ENCODE measurements at regions not wholly inside any gene's neighbourhood (a gene's known extent, or its start where the extent isn't known, plus 50 kb on each side); places are given as distances from the start of the nearest gene placed in this dataset.

DNA sequence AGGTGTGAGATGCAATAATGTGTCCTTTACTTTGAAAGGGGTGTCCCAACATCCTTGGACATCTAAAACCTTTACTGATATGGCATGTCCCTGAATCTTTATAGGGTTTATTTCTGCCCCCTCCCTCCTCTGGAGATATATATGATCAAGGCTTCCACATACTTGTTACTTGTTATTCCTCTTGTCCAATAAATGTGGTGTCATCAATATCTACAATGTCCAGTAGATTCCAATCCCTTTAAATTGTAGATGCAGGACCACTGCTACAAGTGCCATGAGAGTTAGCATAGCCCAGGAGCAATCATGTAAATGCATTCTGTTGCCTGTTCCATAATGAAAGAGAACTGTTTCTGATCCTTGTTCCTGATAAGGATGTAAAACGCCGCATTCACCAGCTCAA is 479.7 kb upstream of the MEIS1 start:
- no peak for DNase-seq (ENCODE audit: low spot score)
- no peaks in the 10 kb centered on the region for H3K36me3 ChIP-seq

DNA sequence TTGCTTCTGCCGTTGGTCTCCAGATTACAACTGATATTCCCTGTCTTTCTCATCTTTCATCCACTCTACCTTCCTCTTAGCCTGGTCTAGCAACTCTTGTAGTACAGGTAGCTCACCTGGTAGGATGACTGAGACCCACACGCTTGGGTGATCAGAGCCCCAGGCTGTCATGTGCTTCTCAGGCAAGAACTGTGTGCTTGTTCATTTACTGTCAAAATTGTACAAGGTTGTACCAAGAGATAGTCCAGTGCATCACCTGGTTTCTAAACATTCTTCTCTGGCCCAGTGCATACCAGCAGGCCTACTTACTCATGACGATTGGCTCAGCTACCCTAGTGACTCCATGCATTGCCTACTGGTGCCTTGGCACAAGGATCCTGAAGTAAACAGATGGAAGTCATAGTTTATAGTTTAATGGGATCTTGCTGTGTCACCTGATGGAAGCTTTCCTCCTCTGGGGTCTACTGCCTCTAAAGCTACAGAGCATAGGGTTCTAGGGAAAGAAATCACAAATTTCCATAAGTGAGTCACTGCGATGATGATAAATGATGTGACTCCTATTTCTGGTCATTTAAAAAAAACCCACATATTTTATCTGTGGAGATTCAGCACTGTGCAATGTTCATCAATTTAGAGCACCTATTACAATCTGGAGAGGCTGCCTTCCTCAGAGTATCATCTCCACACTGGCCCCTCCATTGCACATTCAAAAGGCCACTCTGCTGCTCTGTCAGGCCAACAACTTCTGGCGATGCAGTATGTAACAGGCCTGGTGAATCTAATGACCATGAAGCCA is 481.8 kb upstream of the MEIS1 start:
- no peaks in the 10 kb centered on the region for H3K36me3 ChIP-seq

More for the DNA sequence above, 479.7 kb upstream of the MEIS1 start:
- no peaks in the 10 kb centered on the region for H3K27me3 ChIP-seq
- H3K4me1 ChIP-seq = no peaks in the 10 kb centered on the region
- TF ChIP-seq, protein P1, sequence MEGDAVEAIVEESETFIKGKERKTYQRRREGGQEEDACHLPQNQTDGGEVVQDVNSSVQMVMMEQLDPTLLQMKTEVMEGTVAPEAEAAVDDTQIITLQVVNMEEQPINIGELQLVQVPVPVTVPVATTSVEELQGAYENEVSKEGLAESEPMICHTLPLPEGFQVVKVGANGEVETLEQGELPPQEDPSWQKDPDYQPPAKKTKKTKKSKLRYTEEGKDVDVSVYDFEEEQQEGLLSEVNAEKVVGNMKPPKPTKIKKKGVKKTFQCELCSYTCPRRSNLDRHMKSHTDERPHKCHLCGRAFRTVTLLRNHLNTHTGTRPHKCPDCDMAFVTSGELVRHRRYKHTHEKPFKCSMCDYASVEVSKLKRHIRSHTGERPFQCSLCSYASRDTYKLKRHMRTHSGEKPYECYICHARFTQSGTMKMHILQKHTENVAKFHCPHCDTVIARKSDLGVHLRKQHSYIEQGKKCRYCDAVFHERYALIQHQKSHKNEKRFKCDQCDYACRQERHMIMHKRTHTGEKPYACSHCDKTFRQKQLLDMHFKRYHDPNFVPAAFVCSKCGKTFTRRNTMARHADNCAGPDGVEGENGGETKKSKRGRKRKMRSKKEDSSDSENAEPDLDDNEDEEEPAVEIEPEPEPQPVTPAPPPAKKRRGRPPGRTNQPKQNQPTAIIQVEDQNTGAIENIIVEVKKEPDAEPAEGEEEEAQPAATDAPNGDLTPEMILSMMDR (IDR thresholded peaks at IDR 0.05) = no peak
- no peak overlapping the region for H3K27ac ChIP-seq
- no peak overlapping the region for H3K4me3 ChIP-seq
- no peaks in the 10 kb centered on the region for H3K9me3 ChIP-seq

DNA sequence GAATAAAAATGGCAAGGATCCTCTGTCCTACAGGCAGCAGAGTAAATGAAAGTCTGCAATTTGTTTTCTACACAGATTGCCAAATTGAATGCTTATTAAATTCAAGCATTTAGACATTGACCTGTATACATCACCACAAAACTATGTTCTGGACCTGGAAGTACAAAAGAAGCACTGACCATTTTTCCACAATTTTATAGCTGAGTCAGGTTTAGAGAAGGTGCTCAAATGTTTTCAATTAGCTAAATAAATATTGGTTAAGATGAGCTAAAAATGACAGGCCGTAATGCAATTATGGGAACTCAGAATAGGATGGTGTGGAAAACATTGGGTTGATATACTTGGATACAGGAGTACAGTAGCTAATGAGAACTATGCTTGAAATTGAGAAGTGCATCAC is 490.7 kb upstream of the MEIS1 start:
- Histone ChIP-seq H3K27me3 (no peaks in the 10 kb centered on the region), H3K4me3 (no peak overlapping the region), H3K27ac (no peak overlapping the region), H3K36me3 (no peaks in the 10 kb centered on the region), H3K4me1 (no peaks in the 10 kb centered on the region), H3K9me3 (no peaks in the 10 kb centered on the region)
- no peak for DNase-seq (ENCODE audit: low spot score)
- TF ChIP-seq, protein P1 (IDR thresholded peaks at IDR 0.05) = no peak

More for the DNA sequence above, 481.8 kb upstream of the MEIS1 start:
- Histone ChIP-seq H3K27me3 (no peaks in the 10 kb centered on the region), H3K4me3 (no peak overlapping the region), H3K27ac (no peak overlapping the region), H3K9me3 (no peaks in the 10 kb centered on the region), H3K4me1 (no peaks in the 10 kb centered on the region)
- no peak for DNase-seq (ENCODE audit: low spot score)
- TF ChIP-seq, protein P1 (IDR thresholded peaks at IDR 0.05) = no peak

DNA sequence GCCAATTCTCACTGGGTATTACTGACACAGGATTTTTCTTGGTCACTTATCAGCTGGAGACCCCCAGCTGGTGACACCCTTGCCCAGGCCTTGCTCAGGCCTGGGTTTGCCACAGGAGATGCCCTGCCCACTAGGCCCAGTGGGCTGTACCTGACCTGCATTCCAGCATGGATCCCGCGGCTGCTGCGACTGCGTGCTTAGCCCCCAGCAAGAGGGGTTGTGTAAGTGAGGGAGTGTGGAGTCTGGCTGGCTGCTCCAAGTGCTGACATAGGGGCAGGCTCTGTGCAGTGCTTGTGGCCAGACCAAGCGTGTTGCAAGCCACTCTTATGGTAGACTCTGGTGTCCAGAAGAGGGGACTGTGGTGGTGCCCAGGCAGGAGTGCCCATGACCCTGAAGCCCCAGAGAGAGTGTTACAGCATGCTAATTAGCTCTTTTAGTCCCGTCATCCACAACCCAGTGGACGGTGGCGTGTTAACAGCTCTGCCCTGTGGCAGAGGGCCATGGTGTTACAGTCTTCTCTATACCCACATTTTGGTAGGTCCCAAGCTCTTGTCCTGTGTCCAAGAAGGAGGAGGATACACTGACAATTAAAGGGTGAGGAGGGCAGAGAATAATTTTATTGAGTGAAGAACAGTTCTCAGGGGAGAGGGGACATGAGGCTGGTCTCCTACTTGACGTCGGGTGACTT is 491.7 kb upstream of the MEIS1 start:
- TF ChIP-seq, protein P1 (IDR thresholded peaks at IDR 0.05) = no peak
- DNase-seq (ENCODE audit: low spot score) = no peak
- Histone ChIP-seq H3K27me3 (no peaks in the 10 kb centered on the region), H3K9me3 (no peaks in the 10 kb centered on the region), H3K27ac (no peak overlapping the region), H3K4me1 (no peaks in the 10 kb centered on the region), H3K36me3 (no peaks in the 10 kb centered on the region), H3K4me3 (no peak overlapping the region)

DNA sequence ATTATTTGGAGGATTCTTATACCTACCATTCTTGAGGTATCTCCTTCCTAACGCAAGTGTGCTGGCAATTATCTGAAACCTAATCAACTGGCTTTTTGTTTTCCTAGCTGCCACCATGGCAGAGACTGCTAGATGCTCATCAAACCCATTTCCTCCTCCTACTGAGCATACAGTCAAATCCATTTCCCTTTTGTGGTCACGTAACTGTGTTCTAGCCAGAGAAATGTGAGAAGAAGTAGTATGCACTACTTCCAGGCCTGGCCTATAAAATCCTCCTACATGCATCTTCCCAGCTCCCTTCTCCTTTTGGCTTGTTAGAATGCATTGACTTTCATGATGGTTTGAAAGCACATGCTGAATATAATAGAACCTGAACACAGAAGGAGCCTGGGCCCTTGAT is 494.1 kb upstream of the MEIS1 start:
- DNase-seq (ENCODE audit: low spot score) = no peak
- no peaks in the 10 kb centered on the region for H3K36me3 ChIP-seq
- H3K9me3 ChIP-seq = no peaks in the 10 kb centered on the region
- H3K4me3 ChIP-seq = no peak overlapping the region
- TF ChIP-seq, protein P1 (IDR thresholded peaks at IDR 0.05) = no peak
- no peaks in the 10 kb centered on the region for H3K4me1 ChIP-seq
- H3K27ac ChIP-seq = no peak overlapping the region
- H3K27me3 ChIP-seq = no peaks in the 10 kb centered on the region

Measured in right atrium auricular region (tissue), 2 donors.